ENCODE measurements at regions not wholly inside any gene's neighbourhood (a gene's known extent, or its start where the extent isn't known, plus 50 kb on each side); places are given as distances from the start of the nearest gene placed in this dataset.

DNA sequence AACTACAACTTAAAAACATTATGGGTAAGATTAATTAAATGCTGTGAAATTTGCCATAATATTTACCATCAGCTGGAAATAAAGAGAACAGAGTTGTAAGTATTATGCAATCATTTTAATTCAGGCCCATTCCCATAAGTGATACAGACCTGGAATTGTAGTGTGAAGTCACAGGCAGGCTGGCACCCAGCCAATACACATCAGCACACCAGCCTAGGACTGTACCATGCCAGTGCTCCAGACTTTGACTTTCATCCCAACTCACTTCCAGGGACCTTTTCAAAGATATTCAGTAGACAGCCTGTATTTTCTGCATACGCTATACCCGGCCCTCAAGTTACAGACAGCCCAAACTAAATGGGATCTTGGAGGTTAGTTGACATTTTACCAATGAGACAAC, 143.3 kb downstream of the TES start:
- H3K4me1 ChIP-seq (ENCODE audit: insufficient read depth, low read length), result no peaks in the 10 kb centered on the region

More for the DNA sequence above, 143.3 kb downstream of the TES start:
- no peak overlapping the region for H2BK15ac ChIP-seq (ENCODE audit: low read depth, low read length)
- H3K23ac ChIP-seq (ENCODE audit: insufficient read length, low read depth, low read length), result no peak overlapping the region
- H2AK5ac ChIP-seq (ENCODE audit: insufficient read length, low read length), result no peak overlapping the region
- Mint-ChIP-seq H3K27me3 (ENCODE audit: low read depth) (no peaks in the 10 kb centered on the region), H3K4me3 (no peak overlapping the region), H3K27ac (no peak overlapping the region), H3K9me3 (no peaks in the 10 kb centered on the region; a peak in 1 of 5 replicates), H3K36me3 (ENCODE audit: insufficient read depth in 1 of 3, low read depth in 3 of 3) (no peaks in the 10 kb centered on the region), H3K4me1 (peaks cover 10 to 12% of the 10 kb centered on the region in 2 experiments)
- no peak overlapping the region for H3K4me2 ChIP-seq (ENCODE audit: insufficient read depth, insufficient read length, low read length)
- H3T11ph ChIP-seq (ENCODE audit: low read length), result no peak overlapping the region
- H3K9me3 ChIP-seq (ENCODE audit: control insufficient read depth, low read depth, low read length), result no peaks in the 10 kb centered on the region
- no peaks in the 10 kb centered on the region for H3K27me3 ChIP-seq (ENCODE audit: insufficient read depth, low read length)
- H3K14ac ChIP-seq (ENCODE audit: insufficient read depth, low read length), result no peak overlapping the region
- no peak for DNase-seq
- no peak overlapping the region for H2BK5ac ChIP-seq (ENCODE audit: insufficient read length, low read length)
- H2BK120ac ChIP-seq (ENCODE audit: low read depth, low read length, poor library complexity, severe bottlenecking), result no peak overlapping the region
- no peak overlapping the region for H4K91ac ChIP-seq (ENCODE audit: insufficient read length, low read depth, low read length)
- no peak overlapping the region for H3K27ac ChIP-seq (ENCODE audit: insufficient read length, low read depth, low read length)
- H3K56ac ChIP-seq (ENCODE audit: insufficient read length, low read depth, low read length), result no peak overlapping the region
- H3K79me2 ChIP-seq (ENCODE audit: insufficient read depth, low read length), result no peaks in the 10 kb centered on the region
- no peak overlapping the region for H4K5ac ChIP-seq (ENCODE audit: insufficient read length, low read depth, low read length)
- no peak overlapping the region for H3K18ac ChIP-seq (ENCODE audit: insufficient read length, low read depth, low read length)
- TF ChIP-seq, protein P1, sequence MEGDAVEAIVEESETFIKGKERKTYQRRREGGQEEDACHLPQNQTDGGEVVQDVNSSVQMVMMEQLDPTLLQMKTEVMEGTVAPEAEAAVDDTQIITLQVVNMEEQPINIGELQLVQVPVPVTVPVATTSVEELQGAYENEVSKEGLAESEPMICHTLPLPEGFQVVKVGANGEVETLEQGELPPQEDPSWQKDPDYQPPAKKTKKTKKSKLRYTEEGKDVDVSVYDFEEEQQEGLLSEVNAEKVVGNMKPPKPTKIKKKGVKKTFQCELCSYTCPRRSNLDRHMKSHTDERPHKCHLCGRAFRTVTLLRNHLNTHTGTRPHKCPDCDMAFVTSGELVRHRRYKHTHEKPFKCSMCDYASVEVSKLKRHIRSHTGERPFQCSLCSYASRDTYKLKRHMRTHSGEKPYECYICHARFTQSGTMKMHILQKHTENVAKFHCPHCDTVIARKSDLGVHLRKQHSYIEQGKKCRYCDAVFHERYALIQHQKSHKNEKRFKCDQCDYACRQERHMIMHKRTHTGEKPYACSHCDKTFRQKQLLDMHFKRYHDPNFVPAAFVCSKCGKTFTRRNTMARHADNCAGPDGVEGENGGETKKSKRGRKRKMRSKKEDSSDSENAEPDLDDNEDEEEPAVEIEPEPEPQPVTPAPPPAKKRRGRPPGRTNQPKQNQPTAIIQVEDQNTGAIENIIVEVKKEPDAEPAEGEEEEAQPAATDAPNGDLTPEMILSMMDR (conservative IDR thresholded peaks at IDR 0.05), result no peak
- no peak overlapping the region for H3K9ac ChIP-seq (ENCODE audit: extremely low read depth, insufficient read length, low read length)
- H4K8ac ChIP-seq (replicated peaks; ENCODE audit: insufficient read length, low read depth, low read length), result no peak overlapping the region
- no CpG with 5 or more reads among the region's 2 CpGs for WGBS (ENCODE audit: extremely low coverage, insufficient read length, low lambda C conversion rate)
- no peaks in the 10 kb centered on the region for H3K79me1 ChIP-seq (ENCODE audit: insufficient read depth, low read depth, low read length, poor library complexity, severe bottlenecking)
- no peak overlapping the region for H3K4ac ChIP-seq (ENCODE audit: low read depth, low read length)
- no peaks in the 10 kb centered on the region for H4K20me1 ChIP-seq (ENCODE audit: control insufficient read depth, insufficient read depth, insufficient read length)
- no peak overlapping the region for H2AFZ ChIP-seq (ENCODE audit: low read length)
- no peaks in the 10 kb centered on the region for H3K23me2 ChIP-seq (ENCODE audit: insufficient read length, low read depth, low read length, poor library complexity, severe bottlenecking)
- no peak overlapping the region for H2BK12ac ChIP-seq (ENCODE audit: insufficient read length, low read depth, low read length)
- no peak overlapping the region for H2BK20ac ChIP-seq (ENCODE audit: low read depth, low read length, poor library complexity, severe bottlenecking)

Measured in H9 (cell line).